ENCODE measurements at regions not wholly inside any gene's neighbourhood (a gene's known extent, or its start where the extent isn't known, plus 50 kb on each side); places are given as distances from the start of the nearest gene placed in this dataset.

DNA sequence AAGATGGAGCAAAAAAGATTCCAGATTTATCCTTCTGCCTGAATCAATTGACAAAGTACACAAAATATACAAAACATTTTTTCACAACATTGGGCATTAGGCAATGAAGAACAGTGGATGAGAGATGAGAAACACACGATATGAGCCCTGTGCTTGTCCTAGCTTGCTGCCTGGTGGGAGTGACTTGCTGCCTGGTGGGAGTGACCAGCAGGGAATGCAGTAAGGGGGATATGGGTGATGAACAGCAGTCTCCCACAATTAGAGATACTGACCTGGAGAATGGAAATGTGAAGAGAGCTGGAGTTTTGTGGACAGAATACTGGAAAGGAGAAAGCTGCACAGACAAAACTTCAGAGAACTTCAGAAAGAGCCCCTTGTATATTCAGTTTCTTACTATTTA, 629.4 kb upstream of the FRG1 start:
- no peak for DNase-seq

GRCh38 chr4:189313064-189313463, 627.6 kb upstream of the FRG1 start:
- DNase-seq, result no peak

- no peak for DNase-seq
Measured at GRCh38 chr4:189313861-189314513, 626.7 kb upstream of the FRG1 start.

- no peak for DNase-seq
Measured at GRCh38 chr4:189322426-189322825, 618.2 kb upstream of the FRG1 start.

- DNase-seq, result no peak
Measured at GRCh38 chr4:189341881-189342280, 598.8 kb upstream of the FRG1 start.

- no peak for DNase-seq
Measured at GRCh38 chr4:189355590-189355989, 585.1 kb upstream of the FRG1 start.

DNA sequence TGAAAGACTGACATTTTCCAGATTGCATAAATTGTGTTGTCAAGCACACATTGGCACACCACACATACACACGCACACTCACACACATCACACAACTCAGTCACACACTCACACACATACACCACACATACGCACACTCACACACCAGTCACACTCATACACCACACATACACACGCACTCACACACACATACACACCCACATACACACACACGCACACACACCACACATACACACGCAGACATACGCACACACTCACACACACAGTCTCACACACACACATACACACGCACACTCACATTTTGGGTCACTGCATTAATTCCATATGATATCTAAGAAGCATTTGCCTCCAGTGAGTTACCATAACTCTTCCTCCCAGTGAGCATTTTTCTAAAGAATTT, 578.3 kb upstream of the FRG1 start:
- DNase-seq, result no peak

DNA sequence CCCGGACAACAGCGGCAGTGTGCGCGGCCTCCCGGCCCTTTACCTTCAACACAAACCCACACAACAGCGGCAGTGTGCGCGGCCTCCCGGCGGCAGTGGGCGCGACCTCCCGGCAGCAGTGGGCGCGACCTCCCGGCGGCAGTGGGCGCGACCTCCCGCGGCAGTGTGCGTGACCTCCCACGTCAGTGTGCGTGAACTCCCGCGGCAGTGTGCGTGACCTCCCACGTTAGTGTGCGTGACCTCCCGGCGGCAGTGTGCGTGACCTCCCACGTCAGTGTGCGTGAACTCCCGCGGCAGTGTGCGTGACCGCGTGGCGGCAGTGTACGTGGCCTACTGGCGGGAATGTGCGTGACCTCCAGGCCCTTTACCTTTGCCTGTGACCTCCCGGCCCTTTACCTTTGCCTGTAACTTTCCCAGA, 576.6 kb upstream of the FRG1 start:
- no peak for DNase-seq

- no peak for DNase-seq
Measured at GRCh38 chr4:189365451-189365850, 575.2 kb upstream of the FRG1 start.

DNA sequence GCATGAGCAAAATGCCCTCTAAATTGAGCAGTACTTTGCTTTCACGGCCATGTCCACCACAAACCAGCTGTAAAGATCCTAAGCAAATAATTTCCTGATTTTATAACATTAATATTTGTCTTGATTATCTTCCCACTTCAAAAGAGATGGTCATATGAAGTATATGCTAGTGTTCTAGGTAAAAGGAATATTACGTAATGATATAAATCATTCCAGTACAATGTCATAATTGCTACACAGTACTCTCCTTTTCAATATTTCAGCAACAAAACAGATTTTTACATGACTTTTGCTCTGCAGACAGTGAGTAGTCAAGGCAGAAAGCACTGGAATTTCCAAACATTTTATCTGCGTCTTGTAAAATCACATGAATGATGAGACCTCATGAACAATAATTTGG, 572.8 kb upstream of the FRG1 start:
- DNase-seq, result no peak

DNA sequence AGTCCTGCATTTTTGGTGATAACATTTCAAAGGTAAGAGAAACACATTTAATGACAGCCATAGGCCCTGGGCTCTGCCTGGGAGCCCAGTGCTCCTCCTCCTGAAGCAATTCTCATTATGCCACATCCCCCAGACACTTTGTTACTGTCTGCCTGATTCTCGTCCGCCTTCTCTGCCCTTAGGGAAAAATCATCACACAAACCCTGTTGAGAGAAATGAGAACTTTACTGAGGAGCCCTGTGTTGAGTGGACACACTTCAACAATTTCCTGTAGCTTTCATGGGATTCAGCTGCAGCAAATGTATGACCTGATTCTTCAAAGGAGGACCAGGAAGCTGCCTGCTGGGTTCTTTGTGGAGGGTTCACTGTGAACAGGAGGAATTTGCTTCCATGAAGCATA, 566.5 kb upstream of the FRG1 start:
- no peak for DNase-seq

DNA sequence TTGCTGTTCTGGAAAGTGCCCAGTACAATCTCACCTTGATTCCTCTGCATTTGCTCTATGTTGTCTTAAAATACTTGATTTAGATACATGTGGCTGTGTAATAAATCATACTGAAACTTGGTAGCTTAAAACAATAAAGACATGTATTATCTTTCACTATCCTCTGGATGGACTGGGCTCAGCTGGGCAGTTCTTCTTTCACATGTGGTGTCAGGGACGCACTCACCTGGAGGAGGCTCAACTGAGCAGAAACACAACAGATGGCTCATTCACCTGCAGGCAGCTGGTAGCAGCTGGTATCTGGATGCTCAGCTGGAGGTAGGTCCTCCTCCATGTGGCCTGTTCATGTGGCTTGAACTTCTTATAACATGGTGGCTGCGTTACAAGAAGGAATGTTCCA, 563.8 kb upstream of the FRG1 start:
- DNase-seq, result no peak

DNA sequence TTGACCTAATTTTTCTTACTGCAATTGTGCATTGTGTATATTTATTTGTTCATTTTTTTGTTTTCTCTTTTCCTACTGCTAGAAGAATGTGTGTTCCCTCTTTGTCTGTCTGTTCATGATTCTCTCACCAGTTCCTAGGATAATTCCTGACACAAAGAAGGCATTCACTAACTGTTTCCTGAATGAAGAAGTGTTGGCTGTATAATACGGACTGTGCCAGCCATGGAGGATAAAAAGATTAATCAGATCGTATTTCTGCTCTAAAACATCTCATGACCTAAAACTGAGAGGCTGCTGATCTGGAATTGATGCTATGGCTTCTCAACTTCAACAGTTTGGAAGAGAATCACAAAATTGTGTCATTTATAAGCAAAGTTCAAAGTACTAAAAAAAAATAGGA, 563.1 kb upstream of the FRG1 start:
- DNase-seq, result no peak

DNA sequence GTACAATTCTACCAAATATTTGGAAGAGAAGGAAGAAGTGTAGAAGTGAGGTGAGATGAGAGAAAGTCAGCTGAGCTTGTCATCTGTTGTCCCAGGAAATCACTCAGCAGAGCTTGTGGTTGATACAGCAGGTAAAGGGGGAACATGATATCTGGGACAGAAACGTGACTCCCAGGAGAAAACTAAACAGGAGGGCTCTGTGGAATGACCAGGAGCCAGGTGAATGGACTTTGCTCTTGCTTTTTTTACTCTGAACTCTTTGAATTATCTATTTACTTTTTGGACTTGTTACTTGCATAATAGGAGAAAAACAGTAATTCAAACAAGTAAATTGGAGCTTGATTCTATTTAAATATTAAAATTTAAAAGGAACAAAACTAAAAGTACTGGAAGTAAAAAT, 555.6 kb upstream of the FRG1 start:
- no peak for DNase-seq

GRCh38 chr4:189385579-189385978, 555.1 kb upstream of the FRG1 start:
- no peak for DNase-seq

DNA sequence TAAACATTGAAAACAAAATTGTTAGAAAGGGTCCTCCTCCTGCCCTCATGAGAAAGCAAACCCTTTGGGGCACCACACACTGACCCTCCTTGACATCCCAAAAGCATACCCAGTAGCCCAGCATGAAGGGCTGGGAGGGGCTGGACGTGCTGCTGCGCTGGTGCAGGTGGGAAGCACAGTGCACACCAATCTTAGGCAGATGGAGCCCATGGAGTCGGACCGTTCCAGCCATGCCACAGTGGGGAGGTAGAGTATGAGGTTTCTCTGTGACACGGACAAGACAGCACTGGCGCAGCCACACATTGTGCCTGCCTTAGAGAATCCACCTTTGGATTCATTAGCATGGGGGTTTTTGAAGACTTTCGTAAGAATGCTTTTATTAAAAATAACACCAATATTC, 544.2 kb upstream of the FRG1 start:
- no peak for DNase-seq

DNA sequence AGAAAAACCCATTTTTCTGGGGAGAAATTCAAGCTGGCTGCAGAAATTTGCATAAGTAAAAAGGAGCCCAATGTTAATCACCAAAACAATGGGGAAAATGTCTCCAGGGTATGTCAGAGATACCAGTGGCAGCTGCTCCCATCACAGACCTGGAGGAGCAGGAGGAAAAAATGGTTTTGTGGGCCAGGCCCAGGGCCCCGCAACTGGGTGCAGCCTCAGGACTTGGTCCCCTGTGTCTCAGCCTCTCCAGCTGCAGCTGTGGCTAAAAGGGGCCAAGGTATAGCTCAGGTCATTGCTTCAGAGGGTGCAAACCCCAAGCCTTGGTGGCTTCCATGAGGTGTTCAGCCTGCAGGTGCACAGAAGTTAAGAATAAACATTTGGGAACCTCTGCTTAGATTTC, 536.4 kb upstream of the FRG1 start:
- DNase-seq, result no peak

- DNase-seq, result no peak
Measured at GRCh38 chr4:189409158-189409557, 531.5 kb upstream of the FRG1 start.

DNA sequence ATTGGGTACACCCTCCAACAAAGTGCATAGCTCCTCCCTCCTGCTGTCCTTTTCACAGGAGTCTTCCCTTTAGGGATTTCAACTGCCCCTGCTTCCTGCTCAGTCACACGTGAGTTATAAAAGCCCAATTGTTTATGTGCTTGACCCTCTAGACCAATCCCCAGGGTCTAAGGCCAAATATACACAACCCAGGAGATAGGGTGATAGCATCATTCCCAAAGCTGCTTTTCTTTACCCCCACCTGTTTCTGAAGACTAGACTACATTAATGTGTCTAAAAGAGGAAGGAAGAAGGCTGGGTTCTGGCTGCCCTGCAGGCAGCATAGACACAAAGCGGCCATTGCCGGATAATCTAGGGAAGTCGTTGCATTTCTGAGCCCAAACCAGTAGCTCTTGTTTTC, 526.7 kb upstream of the FRG1 start:
- DNase-seq, result no peak

DNA sequence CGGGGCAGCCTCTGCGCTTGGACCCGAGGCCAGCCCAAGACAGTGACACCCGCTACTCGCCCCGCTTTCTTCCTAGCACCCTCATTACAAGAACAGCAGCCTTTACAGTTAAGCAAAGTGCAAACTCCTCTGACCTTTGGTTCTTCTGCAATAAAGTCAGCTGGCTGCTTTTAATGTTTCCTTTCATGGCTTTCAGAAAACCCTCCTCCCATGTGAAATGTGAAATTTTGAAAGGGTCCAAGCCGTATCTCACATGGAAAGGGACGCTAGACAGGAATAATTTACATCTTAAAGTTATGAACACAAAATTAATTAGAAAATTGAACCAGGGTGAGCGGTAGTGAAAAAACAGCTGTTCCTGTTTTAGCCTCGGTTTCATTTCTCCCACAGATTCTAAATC, 520.1 kb upstream of the FRG1 start:
- no peak for DNase-seq

GRCh38 chr4:189436207-189436606, 504.5 kb upstream of the FRG1 start:
- no peak for DNase-seq

GRCh38 chr4:189440716-189441115, 500.0 kb upstream of the FRG1 start:
- DNase-seq, result no peak

- DNase-seq, result no peak
Measured at GRCh38 chr4:189443341-189443740, 497.3 kb upstream of the FRG1 start.

- no peak for DNase-seq
Measured at GRCh38 chr4:189445613-189446012, 495.1 kb upstream of the FRG1 start.

GRCh38 chr4:189463734-189464133, 476.9 kb upstream of the FRG1 start:
- no peak for DNase-seq

DNA sequence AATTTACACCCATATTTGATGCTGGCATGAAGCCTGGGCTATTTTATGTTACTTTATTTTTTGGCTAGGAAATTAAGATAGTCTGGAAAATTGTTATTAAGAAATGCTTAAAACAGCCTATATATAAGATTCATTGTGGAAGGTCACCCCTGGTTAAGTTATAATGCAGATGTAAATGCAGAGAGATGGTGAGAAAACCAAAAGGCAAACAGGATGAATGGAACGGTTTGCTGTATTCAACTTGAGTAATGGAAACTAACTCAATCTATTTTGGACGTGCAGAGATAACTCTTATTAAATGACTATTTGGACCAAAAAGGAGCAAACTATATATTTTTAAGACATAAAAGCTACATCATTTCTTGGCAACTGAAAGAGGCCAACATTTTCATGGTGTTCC, 446.3 kb upstream of the FRG1 start:
- no peak for DNase-seq
